Uterus (tissue), 2 donors: ENCODE measurements at regions not wholly inside any gene's neighbourhood (a gene's known extent, or its start where the extent isn't known, plus 50 kb on each side); places are given as distances from the start of the nearest gene placed in this dataset.

ENCODE experiments used
- CTCF ChIP-seq, 4 experiments: fragments of 200-600 bp in 2 of 4; fragments of 450-650 bp in 2 of 4; sonication (generic) in 2 of 4; IDR thresholded peaks; one replicate each; pipeline ENCODE4 v1.5.1; 2016 to 2019; ENCODE audit warnings: antibody characterized with exemption in 4 of 4, mild to moderate bottlenecking in 2 of 4, moderate library complexity in 1 of 4
- POLR2A ChIP-seq, 2 donors: fragments of 450-650 bp; IDR thresholded peaks; one replicate each; pipeline ENCODE4 v1.6.1; 2016; ENCODE audit warnings: antibody characterized with exemption in 2 of 2, mild to moderate bottlenecking in 1 of 2, moderate library complexity in 1 of 2

GRCh38 chr20:23222531-23223200 is 127.9 kb upstream of the NXT1 start:
- TF ChIP-seq POLR2A (IDR thresholded peaks at IDR 0.05): no peak
- TF ChIP-seq CTCF (IDR thresholded peaks at IDR 0.05): no peak
